ENCODE measurements at regions not wholly inside any gene's neighbourhood (a gene's known extent, or its start where the extent isn't known, plus 50 kb on each side); places are given as distances from the start of the nearest gene placed in this dataset.

- DNase-seq, result no peak
Measured at GRCh38 chr3:193938613-193939012, 197.3 kb upstream of the HES1 start.

GRCh38 chr3:193939527-193939926, 196.4 kb upstream of the HES1 start:
- no peak for DNase-seq

GRCh38 chr3:193940526-193940925, 195.4 kb upstream of the HES1 start:
- DNase-seq, result no peak

DNA sequence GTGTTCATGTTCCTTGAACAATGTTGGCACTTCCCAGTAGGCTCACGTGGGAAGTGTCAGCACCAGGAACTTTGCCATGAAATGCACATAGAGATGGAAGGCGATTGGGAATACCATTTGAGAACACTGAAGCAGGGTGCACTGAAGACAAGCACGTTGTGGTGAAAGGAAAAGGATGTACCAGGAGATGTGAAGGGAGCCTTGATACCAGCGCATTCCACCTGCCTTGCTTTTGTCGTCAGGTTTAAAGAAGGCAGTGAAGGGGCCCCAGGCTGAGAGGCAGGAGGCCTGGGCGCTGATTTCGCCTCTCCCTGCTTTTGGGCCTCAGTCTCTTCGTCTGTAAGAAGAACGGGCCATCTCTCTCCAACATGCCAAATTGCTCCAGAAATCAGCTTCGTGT, 194.5 kb upstream of the HES1 start:
- no peak for DNase-seq

- DNase-seq, result peak; percentile 92
Measured at GRCh38 chr3:193942516-193943055, 193.4 kb upstream of the HES1 start.

GRCh38 chr3:193943200-193943599, 192.7 kb upstream of the HES1 start:
- DNase-seq, result peak; percentile 95

GRCh38 chr3:193943851-193944517, 192.0 kb upstream of the HES1 start:
- DNase-seq, result peak; percentile 84

DNA sequence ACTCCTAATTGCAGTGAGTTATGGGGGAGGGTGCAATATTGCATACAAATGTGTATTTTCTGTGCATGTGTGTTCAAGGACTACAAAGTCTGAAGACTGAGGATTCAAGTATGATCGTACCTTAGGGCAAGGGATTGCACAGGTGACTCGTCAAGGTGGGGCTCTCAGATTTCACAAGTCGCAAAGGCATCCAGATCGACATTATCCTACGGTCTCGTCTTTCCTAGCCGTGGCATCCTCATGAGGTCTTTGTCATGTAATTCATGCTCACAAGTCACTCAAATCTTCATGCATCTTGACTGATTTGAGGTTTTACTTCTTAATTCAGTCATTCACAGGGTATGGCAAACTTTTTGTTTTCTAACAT, 191.4 kb upstream of the HES1 start:
- no peak for DNase-seq

DNA sequence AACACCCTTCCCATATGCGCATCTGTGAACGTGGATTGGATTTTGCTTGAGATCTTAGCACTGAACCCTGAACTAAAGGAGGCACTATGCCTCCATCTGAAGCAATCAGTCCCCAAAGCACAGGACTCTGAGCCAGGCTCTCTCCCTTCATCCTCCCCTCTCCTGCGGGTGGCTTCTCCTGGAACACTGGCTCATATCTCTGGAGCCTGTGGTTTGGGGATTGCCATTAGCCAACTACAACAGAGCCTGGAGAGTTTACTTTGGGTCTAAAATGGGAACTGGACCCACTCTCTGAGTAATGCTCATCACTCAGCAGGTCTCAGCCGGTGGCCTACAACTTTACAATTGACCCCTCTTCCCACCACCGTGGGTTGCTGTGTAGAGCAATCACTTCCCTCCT, 190.8 kb upstream of the HES1 start:
- no peak for DNase-seq

GRCh38 chr3:193946945-193947344, 189.0 kb upstream of the HES1 start:
- DNase-seq, result peak; percentile 94

- DNase-seq, result no peak
Measured at GRCh38 chr3:193947596-193947995, 188.4 kb upstream of the HES1 start.

GRCh38 chr3:193948459-193948858, 187.5 kb upstream of the HES1 start:
- no peak for DNase-seq

- DNase-seq, result no peak
Measured at GRCh38 chr3:193951859-193952258, 184.1 kb upstream of the HES1 start.

- no peak for DNase-seq
Measured at GRCh38 chr3:193954752-193955151, 181.2 kb upstream of the HES1 start.

DNA sequence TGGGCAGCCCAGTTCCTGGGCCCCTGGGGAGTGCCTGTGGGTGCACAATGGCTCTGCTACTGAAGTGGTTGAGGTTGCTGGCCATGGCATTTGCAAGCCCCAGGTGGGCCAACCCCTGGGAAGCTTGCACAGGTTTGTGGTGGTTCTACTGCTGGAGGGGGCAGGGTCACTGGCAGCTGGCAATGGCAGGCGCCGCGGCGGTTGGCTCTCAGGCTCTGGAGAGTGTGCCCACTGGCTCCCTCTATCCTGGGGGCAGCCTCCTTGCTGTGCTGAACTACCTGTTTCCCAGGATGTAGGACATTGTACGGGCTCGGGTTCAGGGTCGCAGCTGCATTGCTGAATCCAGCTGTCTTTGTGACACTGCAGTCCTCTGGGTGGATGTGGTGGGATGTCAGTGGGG, 180.2 kb upstream of the HES1 start:
- no peak for DNase-seq

DNA sequence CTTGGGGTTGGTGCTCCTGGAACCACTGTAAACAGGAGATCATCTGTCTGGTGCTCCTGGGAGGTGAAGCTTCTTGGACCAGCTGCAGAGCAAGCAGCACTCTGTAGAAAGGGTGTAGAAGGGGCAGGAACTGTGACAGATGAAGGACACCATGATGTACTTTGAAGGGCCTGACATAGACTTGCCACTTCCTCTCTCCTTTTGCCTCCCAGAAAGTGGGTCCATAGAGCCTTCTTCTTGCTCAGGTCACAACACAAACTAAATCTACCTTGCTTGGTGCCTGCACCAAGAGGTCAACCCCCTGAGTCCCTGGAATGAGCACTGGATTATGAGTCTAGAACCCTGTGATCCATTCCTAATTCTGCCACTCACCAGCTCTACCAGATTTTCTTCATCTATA, 176.1 kb upstream of the HES1 start:
- DNase-seq, result no peak

DNA sequence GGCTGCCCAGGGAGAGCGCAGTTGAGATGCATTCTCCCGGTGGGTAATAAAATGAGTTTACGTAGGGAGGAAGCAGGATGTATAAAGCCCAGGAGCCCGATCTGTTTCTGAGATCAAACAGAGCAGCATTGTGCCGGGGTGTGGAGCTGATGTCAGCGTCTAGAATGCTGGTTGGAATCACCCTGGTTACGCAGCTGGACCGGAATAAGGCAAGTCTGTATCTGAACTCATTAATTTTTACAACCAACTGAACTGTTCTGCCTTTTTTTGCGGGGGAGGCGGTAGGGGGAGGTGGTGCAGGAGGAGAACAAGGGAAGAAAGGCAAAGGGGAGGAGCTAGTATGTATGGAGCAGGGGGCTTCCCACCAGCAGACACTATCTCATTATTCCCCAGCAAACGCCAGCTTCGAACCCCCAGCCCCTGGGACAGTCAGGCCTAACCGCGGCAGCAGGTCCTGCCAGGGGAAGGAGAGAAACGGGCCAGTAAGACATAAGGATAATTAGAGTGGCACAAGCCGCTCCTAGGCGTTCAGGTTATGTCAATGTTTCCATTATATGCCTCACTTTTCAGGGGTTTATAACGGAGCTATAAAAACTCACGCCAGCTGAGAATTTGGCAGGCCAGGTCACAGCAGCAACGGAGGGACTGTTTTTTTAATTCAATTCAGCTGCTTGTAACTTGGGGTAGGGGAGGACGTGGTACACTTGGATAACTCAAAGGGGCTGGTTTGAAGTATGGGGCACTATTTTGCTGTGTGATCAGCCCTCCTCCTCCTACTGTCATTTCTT, 175.3 kb upstream of the HES1 start:
- peak; percentile 97 for DNase-seq

DNA sequence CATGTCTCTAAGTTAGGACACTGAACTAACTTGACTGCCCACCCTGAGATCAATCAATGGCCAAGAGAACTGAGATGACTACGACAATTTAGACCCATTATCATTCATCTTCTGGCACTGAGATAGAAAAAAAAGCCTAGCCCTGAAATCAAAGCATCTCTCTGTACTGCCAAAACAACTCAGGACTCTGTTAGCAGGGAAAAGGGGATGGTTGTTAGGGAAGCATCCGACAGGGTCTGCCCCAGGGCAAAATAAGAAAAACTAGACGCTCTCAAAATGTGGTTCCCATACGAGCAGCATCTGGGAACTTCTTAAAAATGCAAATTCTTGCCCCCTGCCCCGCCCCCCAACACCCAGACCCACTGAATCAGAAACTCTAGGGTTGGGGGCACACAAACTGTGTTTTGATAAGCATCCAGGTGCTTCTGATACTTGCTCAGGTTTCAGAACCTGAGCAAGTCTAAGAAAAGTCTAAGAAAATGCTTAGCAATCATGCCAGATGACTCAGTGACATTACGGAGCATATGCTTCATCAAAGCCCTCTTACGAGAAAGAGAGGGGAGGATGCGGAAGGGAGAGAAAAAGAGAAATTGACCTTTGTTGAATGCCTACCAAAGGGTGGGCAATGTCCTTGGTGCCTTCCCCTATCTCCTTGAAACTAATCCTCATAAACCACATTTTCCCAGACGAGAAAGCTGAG, 172.8 kb upstream of the HES1 start:
- peak; percentile 86 for DNase-seq

- DNase-seq, result peak; percentile 36
Measured at GRCh38 chr3:193963808-193964516, 172.0 kb upstream of the HES1 start.

- DNase-seq, result no peak
Measured at GRCh38 chr3:193964517-193964880, 171.4 kb upstream of the HES1 start.

GRCh38 chr3:193968380-193968974, 167.5 kb upstream of the HES1 start:
- no peak for DNase-seq

- DNase-seq, result peak; percentile 80
Measured at GRCh38 chr3:193970131-193970772, 165.7 kb upstream of the HES1 start.
